ENCODE measurements at regions not wholly inside any gene's neighbourhood (a gene's known extent, or its start where the extent isn't known, plus 50 kb on each side); places are given as distances from the start of the nearest gene placed in this dataset.

GRCh38 chr15:69754313-69754712, 301.7 kb downstream of the RPLP1 start:
- DNase-seq = no peak
- Mint-ChIP-seq H3K27me3 (ENCODE audit: unreplicated experiment) (peaks cover 2% of the 10 kb centered on the region), H3K9me3 (ENCODE audit: unreplicated experiment) (peaks cover 2% of the 10 kb centered on the region), H3K4me3 (ENCODE audit: unreplicated experiment) (no peak overlapping the region), H3K4me1 (ENCODE audit: low read depth, unreplicated experiment) (peaks cover 4% of the 10 kb centered on the region), H3K27ac (ENCODE audit: unreplicated experiment) (no peak overlapping the region), H3K36me3 (ENCODE audit: unreplicated experiment) (peaks cover 18% of the 10 kb centered on the region)
- TF ChIP-seq CTCF (IDR thresholded peaks at IDR 0.05; ENCODE audit: partially characterized antibody, unreplicated experiment) = no peak

- no peak overlapping the region for H3K4me3 Mint-ChIP-seq (ENCODE audit: unreplicated experiment)
- no peak overlapping the region for H3K27ac Mint-ChIP-seq (ENCODE audit: unreplicated experiment)
- H3K36me3 Mint-ChIP-seq (ENCODE audit: unreplicated experiment) = peaks cover 18% of the 10 kb centered on the region
- H3K9me3 Mint-ChIP-seq (ENCODE audit: unreplicated experiment) = peaks cover 2% of the 10 kb centered on the region
- TF ChIP-seq CTCF (IDR thresholded peaks at IDR 0.05; ENCODE audit: partially characterized antibody, unreplicated experiment) = no peak
- no peak for DNase-seq
- H3K27me3 Mint-ChIP-seq (ENCODE audit: unreplicated experiment) = peaks cover 3% of the 10 kb centered on the region
- peaks cover 4% of the 10 kb centered on the region for H3K4me1 Mint-ChIP-seq (ENCODE audit: low read depth, unreplicated experiment)
Measured at GRCh38 chr15:69755551-69756310, 303.1 kb downstream of the RPLP1 start.

GRCh38 chr15:69756440-69756839, 303.8 kb downstream of the RPLP1 start:
- Mint-ChIP-seq H3K27me3 (ENCODE audit: unreplicated experiment) (peaks cover 3% of the 10 kb centered on the region), H3K9me3 (ENCODE audit: unreplicated experiment) (no peaks in the 10 kb centered on the region), H3K4me3 (ENCODE audit: unreplicated experiment) (no peak overlapping the region), H3K27ac (ENCODE audit: unreplicated experiment) (no peak overlapping the region), H3K36me3 (ENCODE audit: unreplicated experiment) (peaks cover 18% of the 10 kb centered on the region), H3K4me1 (ENCODE audit: low read depth, unreplicated experiment) (peaks cover 4% of the 10 kb centered on the region)
- DNase-seq = no peak
- no peak for TF ChIP-seq CTCF (IDR thresholded peaks at IDR 0.05; ENCODE audit: partially characterized antibody, unreplicated experiment)

- H3K27ac Mint-ChIP-seq (ENCODE audit: unreplicated experiment) = no peak overlapping the region
Measured at GRCh38 chr15:69757186-69757585, 304.6 kb downstream of the RPLP1 start.

More at GRCh38 chr15:69757186-69757585, 304.6 kb downstream of the RPLP1 start:
- Mint-ChIP-seq H3K4me3 (ENCODE audit: unreplicated experiment) (no peak overlapping the region), H3K4me1 (ENCODE audit: low read depth, unreplicated experiment) (peaks cover 4% of the 10 kb centered on the region), H3K9me3 (ENCODE audit: unreplicated experiment) (no peaks in the 10 kb centered on the region), H3K27me3 (ENCODE audit: unreplicated experiment) (peaks cover 3% of the 10 kb centered on the region), H3K36me3 (ENCODE audit: unreplicated experiment) (peaks cover 18% of the 10 kb centered on the region)
- DNase-seq = no peak
- no peak for TF ChIP-seq CTCF (IDR thresholded peaks at IDR 0.05; ENCODE audit: partially characterized antibody, unreplicated experiment)

Data from glutamatergic neuron (in vitro differentiated cells).